ENCODE measurements at regions not wholly inside any gene's neighbourhood (a gene's known extent, or its start where the extent isn't known, plus 50 kb on each side); places are given as distances from the start of the nearest gene placed in this dataset.

DNA sequence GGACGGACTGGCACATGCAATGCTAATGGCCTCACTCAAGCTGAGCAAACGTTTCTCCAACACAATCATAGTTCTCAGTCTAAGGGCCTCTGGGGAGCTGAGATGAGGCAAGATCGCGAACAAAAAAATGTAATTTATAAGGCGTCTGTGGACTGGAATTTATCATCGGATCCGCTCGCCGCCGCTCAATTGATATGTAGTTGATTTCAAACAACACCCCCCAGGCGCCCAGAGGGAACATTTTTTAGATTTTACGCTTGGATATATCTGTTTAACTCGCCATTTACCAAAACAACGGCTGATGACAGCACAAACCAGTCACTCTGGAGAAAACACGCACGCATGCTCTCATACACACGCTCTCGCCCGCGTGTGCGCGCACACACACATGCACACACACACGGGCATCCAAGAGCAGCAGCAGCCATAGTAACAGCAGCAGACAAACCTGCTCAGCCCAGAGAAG is 335.8 kb downstream of the SMAD2 start:
- TF ChIP-seq CREB1 (IDR thresholded peaks at IDR 0.05; ENCODE audit: low read depth) = no peak
- no peak for TF ChIP-seq REST (IDR thresholded peaks at IDR 0.05; ENCODE audit: low read depth)
- no peak for TF ChIP-seq CEBPB (IDR thresholded peaks at IDR 0.05)
- TF ChIP-seq ZBTB7A (IDR thresholded peaks at IDR 0.05; ENCODE audit: low read depth) = no peak
